NCI-H524 treated with DMSO at 0.1 percent for 48 hours (cell line): ENCODE measurements at regions not wholly inside any gene's neighbourhood (a gene's known extent, or its start where the extent isn't known, plus 50 kb on each side); places are given as distances from the start of the nearest gene placed in this dataset.
"Not testable (repeated sequence)": the region's sequence is repeated elsewhere in the genome, so short reads cannot be mapped to it uniquely, and the experiment has no call there.

Experiments used
- DNase-seq: peaks from one replicate; lab custom pipeline; 2025; lab: John Stamatoyannopoulos, UW

GRCh38 chr4:38383646-38384121 lies 280.3 kb upstream of the KLF3 start:
- DNase-seq, result no peak

GRCh38 chr4:38385093-38386004 lies 278.6 kb upstream of the KLF3 start:
- DNase-seq, result no peak

GRCh38 chr4:38386005-38386551 lies 277.9 kb upstream of the KLF3 start:
- DNase-seq, result no peak

GRCh38 chr4:38386654-38387188 lies 277.3 kb upstream of the KLF3 start:
- no peak for DNase-seq

- DNase-seq, result no peak
These were observed 276.7 kb upstream of the KLF3 start for GRCh38 chr4:38387348-38387747.

GRCh38 chr4:38387819-38388218 lies 276.2 kb upstream of the KLF3 start:
- no peak for DNase-seq

GRCh38 chr4:38388907-38389306 lies 275.1 kb upstream of the KLF3 start:
- DNase-seq, result not testable (repeated sequence)

- DNase-seq, result no peak
These were observed 272.9 kb upstream of the KLF3 start for GRCh38 chr4:38390969-38391545.

- DNase-seq, result no peak
These were observed 271.7 kb upstream of the KLF3 start for GRCh38 chr4:38392223-38392855.

GRCh38 chr4:38396091-38396490 lies 267.9 kb upstream of the KLF3 start:
- DNase-seq, result no peak

GRCh38 chr4:38396845-38397547 lies 267.0 kb upstream of the KLF3 start:
- no peak for DNase-seq

- DNase-seq, result no peak
These were observed 263.1 kb upstream of the KLF3 start for GRCh38 chr4:38400946-38401345.

- no peak for DNase-seq
These were observed 257.8 kb upstream of the KLF3 start for GRCh38 chr4:38406243-38406642.

GRCh38 chr4:38409852-38410251 lies 254.1 kb upstream of the KLF3 start:
- no peak for DNase-seq

GRCh38 chr4:38411092-38411491 lies 252.9 kb upstream of the KLF3 start:
- no peak for DNase-seq

GRCh38 chr4:38411981-38412536 lies 251.9 kb upstream of the KLF3 start:
- no peak for DNase-seq

- no peak for DNase-seq
These were observed 250.3 kb upstream of the KLF3 start for GRCh38 chr4:38413524-38414341.

GRCh38 chr4:38414410-38414809 lies 249.6 kb upstream of the KLF3 start:
- DNase-seq, result no peak

GRCh38 chr4:38415682-38416081 lies 248.3 kb upstream of the KLF3 start:
- no peak for DNase-seq

GRCh38 chr4:38416450-38417014 lies 247.5 kb upstream of the KLF3 start:
- DNase-seq, result no peak
